GM18907 (cell line): ENCODE measurements at regions not wholly inside any gene's neighbourhood (a gene's known extent, or its start where the extent isn't known, plus 50 kb on each side); places are given as distances from the start of the nearest gene placed in this dataset.
A peak's percentile ranks its signal among the peaks of the same experiment; 100 is the strongest.

Experiments used
- ATAC-seq: cut with Tn5 transposase; IDR thresholded peaks from one replicate; pipeline ENCODE4 v1.9.1; 2021; ENCODE audit warnings: mild to moderate bottlenecking, moderate library complexity; ENCODE audit not compliant: unreplicated experiment

DNA sequence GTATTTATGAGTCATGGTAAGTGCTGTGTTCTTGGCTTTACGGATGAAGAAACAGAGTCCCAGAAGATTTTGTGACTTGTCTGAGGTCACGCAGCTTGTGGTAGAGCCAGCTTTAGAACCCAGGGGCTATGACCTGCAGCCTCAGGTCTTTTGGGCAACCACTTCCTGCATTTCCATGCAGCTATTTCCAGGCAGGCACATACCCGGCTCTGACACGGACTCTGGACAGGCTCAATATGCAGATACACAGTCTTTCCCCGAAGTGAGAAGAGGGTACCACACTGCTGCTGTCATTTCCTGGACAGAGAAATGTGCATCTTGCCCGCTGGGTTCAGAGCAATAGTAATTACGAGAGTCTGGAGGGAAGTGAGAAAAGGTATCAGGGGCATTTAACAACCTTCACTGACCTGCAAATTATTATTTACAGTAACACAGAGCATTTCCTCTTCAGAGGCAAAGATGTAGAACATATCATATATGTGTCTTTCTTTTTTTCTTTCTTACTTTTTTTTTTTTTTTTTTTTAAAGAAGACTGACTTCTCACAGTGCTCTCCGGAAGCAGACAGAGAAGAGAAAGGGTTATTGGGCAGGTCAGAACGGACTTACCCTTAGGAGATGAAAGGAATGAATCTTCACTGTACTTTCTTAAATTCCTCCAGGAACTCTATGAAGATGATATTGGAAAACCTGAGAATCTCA is 185.1 kb downstream of the CLIC5 start:
- ATAC-seq: peak; percentile 97

DNA sequence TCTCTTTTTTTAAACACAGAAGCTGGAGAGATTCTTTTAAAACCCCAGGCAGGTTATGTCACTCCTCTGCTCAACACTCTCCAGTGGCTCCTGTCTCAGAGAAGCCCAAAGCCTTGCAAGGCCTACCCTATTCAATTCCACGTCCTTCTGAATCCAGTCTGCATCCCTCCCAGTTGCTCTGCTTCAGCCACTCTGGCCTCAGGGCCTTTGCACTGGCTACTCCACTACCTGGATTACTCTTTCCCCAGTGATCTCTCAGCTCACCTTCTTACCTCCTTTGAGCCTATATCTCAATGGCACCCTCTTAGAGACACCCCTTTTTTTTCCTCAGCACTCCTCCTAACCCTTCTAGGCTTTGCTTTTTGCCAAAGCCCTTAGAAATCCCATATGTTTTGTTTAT is 185.8 kb downstream of the CLIC5 start:
- ATAC-seq: no peak

DNA sequence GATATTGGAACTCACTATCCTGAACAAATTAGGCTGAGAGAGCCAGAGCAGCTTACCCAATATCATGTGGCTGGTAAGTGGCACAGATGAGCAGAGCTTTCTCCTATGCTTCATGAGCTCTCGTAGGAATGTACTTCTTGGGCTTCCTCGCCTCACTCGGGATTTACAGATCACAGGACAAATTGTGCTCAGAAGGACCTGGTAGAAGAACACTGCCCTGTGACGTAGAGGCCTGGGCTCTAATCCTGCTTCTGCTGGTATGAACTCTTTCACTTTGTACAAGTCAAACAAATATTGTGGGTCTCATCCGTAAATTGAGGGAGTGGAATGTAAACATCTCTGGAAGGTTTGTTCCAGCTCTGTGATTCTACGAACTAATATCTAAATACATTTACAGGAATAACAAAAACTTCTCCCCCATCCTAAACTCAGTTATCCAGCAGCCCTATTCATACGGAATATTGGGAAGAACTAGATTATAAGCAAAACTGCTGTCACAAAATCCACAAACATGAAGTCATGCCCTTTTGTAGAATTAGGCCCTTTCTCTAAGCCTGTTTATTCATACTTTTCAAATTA is 187.6 kb downstream of the CLIC5 start:
- ATAC-seq: no peak

DNA sequence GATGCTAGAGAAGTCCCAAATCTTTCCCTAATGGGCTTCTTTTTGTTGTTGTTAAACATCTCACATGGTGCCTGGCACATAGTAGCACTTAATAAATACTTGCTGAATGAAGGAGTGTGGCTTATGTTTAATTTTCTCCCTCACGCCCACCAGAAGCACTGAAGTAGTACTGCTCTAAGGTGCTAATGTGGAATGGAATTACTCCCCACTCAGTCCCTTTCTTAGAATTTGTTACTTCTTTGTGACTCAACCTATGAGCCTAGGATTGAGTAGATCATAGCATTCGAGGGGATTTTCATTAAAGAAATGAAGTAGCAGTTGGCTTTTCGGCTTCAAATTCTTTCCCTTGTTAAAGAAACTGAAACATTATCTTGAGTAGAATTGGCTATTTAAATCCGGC is 192.8 kb downstream of the CLIC5 start:
- no peak for ATAC-seq

DNA sequence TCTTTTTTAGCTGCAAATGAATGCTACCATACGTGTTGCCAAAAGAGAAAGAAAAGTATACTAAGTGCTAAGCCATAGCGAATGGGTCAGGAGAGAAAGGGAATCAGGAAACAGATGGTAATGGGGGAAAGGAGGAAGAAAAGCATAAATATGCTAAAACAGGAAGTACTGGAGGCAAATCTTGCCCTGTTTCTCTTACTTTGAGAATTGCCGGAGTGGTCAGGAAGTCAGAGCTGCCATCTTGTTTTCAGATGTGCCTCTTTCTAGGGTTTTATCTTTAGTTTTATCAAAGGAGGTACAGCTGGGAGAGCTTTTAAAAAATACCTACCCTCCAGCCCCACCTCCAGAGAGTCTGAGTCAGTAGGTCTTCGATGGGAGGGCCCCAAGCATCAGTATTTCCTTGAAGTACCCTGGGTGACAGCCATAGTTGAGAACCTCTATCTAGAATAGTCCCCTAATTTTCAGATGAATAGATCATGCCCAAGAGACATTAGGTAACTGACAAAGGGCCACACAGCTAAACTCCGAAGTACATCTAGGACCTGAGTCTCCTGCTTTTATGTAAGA is 193.3 kb downstream of the CLIC5 start:
- no peak for ATAC-seq

DNA sequence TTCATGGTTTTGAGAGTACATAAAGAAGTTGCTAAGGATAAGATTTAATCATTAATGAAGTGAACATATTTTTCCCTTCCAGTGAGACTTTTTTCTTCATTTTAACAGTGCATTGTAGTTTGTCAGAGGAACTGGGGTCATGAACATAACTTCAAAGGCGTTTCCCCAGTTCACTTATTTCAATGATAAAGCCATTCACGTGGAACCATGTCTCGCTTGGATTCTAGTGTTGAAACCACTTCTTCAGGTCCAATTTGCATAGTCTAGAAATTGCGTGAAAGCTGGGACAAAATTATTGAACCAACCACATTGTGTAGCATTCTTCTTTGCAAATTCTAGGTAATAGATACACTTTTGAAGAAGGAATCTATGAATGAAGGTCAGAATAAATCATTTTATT is 197.0 kb downstream of the CLIC5 start:
- no peak for ATAC-seq

DNA sequence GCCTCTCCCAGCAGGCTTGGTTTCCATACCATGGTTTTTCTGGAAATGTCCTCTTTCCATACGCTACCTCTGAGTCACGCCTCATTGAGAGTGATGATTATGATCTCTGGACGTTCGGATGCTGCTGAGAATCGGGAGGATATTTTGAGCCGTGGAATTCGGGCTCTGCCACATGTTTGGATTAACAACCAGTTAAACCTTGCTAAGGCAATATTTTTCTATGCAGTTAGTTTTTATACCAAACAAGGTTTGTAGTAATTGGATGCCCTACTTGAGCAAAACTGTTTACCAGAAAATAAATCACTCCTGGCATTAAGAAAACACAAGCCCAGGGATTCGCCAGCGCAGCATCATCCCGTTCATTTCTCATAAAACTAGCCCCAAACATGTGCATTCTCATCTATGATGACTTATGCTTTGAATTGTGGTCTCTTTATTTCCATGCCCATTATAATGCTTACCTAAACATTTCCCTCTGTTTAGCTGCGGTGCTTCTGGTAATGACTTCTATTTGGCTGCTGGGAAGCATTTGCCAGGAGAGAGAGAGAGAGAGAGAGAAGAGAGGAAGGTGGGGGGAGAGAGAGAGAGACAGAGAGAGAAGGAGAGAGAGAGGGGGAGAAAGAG is 198.9 kb downstream of the CLIC5 start:
- no peak for ATAC-seq

DNA sequence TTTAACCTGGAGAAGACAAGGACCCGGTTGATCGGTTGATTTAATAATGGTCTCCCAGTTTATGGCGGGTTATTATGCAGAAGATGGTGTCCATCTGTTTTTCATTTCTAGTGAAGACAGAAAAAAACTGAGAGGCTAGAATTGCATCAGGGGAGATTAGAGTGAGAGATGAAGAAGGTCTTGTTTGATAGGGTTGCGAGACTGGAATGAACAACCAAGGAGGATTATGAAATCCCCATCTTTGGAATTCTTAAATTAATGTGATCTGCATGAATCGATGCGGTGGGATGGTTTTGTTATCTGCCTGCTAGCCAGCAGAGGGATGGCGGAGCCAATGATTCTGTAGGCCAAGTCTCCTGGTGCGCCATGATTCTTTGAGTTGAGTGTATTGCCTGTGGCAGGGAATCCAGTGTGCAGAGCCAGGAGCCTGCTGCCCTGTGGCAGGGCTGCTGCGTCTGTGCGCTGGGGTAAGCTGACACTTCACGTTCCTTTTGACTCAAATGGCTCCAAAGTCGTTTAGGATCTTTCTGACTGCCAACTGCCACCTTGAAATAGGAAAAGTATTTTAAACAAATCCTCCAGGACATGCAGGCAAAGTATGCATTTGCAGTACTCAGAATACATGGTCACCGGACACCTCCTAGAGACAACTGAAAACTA is 200.1 kb downstream of the CLIC5 start:
- ATAC-seq: no peak

DNA sequence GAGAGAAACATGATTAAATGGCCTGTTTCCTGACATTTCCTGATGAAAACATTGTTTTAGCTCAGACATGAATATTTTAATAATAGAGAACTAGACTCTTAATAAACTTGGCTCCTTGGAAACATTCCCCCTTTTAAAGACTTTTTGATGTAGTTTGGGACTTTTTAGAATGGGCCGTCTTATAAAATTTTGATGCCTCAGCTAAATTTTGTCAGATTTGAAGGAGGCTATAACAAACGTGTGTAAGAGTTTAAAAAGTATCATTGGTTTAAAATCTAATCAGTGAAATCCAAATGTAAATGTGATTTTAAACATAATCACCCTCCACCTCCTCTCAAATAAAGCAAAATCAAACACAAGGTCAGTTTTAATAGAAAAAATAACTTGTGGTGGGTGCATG is 200.9 kb downstream of the CLIC5 start:
- ATAC-seq: no peak

DNA sequence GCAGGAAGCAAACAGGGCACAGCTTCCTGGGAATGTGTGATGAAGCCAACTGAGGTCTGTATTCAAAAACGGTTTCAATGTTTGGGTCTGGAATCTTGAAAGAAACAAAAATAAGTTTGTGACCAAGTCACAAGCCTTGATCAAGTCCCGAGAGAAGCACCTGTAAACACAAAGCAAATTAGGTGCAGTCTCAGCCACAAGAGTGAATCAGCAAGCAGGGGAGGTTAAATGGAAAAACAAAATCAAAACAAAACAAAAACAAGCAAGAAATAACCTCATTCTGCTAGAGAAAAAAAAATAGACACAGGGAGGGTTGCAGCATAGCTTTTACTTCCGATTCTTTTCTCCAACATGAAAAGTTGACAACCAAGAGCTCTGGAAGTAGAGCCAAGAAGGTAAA is 201.7 kb downstream of the CLIC5 start:
- no peak for ATAC-seq

DNA sequence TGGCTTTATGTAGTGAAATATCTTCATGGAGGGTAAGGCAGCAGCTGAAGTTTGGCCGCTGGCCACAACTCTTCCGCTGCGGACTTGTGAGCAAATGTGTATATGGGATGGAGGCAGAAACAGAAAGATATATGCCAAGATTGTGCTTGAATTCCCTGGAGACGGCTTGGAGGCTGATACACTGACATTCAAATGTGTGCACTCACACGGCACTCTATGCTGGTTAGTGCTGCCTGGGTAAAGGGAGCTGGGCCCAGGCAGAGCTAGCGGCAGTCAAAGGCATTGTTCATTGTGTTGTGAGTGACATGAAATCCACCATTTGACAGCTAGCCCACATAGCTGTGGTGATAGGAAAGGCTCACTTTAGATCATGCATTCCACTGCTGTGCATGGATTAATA is 202.7 kb downstream of the CLIC5 start:
- ATAC-seq: no peak

DNA sequence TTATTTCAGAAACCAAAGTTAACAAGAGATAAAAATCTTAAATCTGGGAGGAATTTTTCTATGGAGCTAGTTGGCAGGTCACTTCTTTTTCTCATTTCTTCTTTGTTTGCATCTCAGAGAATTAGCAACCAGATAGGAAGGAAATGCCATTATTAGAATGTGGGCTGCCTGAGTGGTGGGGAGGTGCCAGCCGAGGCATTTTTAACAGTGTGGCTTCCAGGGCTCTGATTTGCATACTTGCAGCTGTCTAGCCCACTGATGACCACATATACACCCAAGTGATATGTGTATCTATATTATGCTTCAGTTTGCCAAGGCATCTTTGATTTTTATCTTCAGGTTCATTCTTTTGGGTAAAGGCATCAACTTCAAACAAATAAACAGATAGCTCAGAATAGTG is 206.7 kb downstream of the CLIC5 start:
- peak; percentile 85 for ATAC-seq

DNA sequence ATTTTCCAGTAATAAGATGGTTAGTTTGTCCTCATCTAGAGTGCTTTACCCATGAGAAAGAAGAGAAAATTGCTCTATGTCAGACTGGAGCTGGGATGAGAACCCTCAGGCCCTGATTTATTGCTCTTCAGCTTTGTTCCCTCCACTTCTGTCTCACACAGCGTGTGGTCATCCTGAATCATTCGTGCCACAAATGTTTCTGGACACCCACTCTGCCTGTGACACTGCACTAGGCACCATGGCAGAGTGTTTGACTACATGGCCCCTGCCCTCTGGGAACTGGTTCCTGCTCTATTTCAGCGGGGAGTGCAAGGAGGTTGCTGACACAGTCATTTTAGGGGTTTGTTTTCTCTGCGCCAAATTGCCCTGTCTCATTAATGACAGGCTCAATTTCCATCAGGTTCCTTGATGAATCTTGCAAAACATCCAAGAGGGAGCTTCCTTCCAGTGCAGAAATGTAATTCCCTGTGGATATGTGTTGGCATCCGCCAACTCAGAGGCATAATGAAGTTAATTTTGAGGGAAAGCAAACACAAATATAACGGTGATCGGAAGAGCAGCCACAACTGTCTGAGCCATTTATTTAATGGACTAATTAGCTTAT is 207.5 kb downstream of the CLIC5 start:
- ATAC-seq: no peak

DNA sequence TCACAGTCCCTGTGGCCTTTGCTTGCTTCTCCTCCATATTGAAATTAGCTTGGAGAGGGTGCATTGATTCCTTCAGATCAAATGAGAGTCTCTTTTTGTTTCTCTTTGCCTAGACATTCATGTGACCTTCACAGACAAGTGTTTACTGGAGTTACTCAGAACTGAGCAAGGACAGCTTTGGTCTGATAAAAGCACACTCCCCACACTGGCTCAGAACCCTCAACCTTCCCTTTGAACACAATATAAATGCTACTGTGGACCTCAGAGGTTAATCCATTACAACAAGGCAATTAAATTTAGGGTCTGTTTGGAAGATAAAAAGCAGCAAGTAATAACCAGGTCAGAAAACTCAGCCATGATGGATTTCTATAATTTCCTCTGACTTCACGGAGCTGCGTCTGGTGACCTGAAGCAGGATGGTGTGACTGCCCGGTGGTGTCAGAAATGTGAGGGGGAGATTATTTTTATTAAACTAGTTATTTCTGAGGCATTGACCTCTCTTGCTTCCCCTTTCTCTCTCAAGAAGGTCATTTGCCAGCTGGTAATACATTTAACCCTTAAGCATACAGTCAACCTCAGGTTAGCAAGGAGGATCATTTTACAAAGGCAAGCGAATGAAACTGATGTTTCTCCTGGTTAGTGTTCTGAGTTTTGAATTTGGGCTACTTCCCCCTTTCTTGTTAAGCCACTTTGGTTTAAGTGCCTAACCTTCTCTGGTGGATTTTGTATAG is 208.2 kb downstream of the CLIC5 start:
- no peak for ATAC-seq

DNA sequence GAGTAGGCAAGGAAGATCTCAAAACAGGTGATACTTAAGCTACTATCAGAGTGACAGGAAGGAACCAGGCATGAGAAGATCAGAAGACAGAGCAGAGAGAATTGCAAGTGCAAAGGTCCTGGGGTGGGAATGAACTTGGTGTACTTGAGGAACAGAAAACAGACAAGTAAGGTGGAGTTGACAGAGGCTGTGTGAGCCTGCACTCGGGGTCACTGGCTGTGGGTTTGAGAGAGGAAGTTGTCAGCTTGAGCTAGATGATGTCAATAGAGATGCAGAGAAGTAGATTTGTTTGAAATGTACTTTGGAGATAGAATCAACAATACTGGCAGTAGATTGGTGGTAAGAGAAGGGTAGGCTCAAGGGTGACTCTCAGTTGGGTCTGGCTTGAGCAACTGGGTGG is 209.5 kb downstream of the CLIC5 start:
- no peak for ATAC-seq

DNA sequence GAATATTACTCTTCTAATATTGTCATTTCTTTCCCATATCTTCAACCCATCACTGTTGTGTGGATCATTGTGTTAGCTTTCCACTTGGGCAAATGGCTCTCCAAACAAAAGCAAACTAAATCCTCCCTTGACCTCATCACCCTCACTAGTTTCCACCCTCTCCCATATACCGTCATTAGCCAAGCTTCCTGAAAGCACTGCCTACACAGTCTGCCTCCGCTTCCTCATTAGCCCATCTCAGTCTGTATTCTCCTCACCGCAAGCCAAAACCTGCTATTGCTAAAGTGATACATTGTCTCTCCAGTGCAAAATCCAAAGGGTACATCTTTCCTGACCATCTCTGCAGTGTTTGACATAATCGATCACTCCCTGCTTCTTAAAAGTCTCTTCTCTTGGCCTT is 212.6 kb downstream of the CLIC5 start:
- ATAC-seq: no peak

DNA sequence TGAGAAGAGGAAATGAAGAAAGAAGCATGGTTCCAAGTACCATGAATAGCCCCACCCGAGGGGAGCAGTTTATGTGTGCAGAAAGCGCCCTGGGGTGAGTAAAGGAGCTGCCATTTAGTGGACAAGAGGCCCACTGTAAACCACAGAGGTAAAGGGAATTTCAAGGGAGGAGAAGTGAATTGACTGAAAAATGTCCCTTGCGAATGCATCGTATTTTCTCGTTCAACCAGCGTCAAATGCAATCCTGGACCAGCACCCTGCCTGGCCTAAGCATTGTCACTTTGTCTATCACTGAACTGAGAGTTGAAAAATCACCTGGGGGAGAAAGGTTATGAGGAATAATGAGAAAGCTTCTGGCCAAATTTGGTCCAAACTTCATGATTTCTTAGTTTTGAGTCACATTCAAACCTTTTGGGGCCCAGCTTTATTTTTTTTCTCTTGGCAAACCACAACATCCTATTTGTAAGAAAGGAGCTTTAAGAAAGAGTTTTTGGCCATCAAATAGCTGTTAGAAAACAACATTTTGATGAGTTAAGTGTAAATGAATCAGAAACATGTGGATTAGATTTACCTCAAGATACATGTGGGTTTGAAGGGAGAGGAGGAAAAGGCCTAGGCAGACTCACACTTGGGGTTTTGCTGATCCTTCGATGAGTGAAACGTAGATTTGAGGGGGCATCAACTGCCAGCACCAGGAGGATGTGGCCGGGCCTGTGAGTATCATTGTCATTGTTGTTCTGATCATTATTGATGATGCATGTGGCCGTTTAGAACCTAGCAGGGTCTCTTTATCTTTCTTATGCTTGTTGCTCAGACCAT is 214.0 kb downstream of the CLIC5 start:
- peak; percentile 46 for ATAC-seq

DNA sequence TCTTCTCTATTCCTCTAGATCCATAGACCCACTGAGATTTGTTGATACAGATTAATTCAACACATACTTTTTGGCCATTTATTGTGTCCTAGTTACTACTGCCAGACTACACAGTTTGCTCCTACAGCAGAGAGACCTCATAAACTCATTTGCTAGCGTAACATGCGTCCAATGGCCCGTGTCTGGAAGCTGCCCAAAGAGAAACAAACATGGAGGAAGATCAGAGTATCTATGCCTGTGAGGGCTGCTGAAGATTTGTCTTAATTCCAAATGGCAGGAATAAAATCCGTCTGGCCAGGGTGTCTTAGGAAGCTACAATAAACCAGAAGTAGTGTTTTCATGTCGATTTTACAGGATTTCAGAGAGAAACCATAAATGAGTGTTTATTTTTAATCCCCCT is 214.7 kb downstream of the CLIC5 start:
- no peak for ATAC-seq

DNA sequence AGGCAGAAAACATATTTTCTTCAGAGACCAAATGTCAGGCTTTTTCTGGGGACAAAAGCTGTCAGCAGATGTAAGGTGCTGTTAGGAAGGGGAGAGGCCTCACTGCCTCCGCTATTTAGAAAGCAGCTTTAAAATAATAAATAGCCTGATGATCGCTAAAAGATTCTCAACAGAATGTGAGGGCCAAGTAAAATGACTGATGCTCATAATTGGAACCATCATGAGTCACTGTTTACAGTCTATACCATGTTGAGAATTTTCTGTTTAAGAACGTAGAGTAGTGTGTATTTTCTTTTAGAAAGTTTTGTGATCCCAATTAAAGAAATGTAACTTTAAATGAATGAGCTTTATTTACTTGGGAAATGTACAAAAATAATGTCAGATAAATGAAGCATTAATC is 220.0 kb downstream of the CLIC5 start:
- ATAC-seq: no peak

DNA sequence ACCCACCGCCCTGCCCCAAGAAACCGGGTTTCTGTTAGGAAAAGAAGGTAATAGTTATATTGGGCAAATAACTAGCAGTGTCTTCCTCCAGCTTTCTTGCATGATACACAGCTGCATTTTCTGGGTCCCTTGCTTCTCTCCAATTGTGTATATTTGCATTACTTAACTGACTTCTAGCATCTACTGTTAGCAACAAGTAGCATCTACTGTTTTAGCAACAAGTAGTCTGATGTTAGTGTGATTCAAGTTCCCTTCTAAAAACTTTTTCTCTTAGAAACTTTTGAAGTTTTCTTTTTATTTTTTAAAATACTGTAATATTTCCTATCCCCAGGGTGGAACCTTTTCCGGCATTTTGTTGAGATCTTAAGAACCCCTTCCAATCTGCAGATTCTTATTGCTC is 221.2 kb downstream of the CLIC5 start:
- no peak for ATAC-seq
